Thoracic aorta (tissue), 2 donors: ENCODE measurements at regions not wholly inside any gene's neighbourhood (a gene's known extent, or its start where the extent isn't known, plus 50 kb on each side); places are given as distances from the start of the nearest gene placed in this dataset.

Source experiments
- ATAC-seq: fragments of 150-250 bp; one replicate; pipeline ENCODE4 v1.8.0; 2017; ENCODE audit warnings: low read depth; ENCODE audit not compliant: insufficient number of reproducible peaks, low FRiP score
- DNase-seq: peaks from one replicate; pipeline ENCODE4 v3.0.0-alpha.2; 2020; ENCODE audit warnings: low spot score
- H3K27ac ChIP-seq, 2 donors: fragments of 200-600 bp; sonication (generic); 1 replicate in 1 of 2; 2 replicates in 1 of 2; pipeline ENCODE4 v1.5.1; 2016; ENCODE audit warnings: mild to moderate bottlenecking in 2 of 2, moderate library complexity in 2 of 2
- H3K27me3 ChIP-seq: fragments of 200-600 bp; sonication (generic); replicated peaks from 2 replicates; pipeline ENCODE4 v1.6.0; 2016; ENCODE audit warnings: mild to moderate bottlenecking; ENCODE audit not compliant: insufficient read depth
- H3K36me3 ChIP-seq: fragments of 200-600 bp; sonication (generic); one replicate; pipeline ENCODE4 v1.5.1; 2016
- H3K4me1 ChIP-seq, 2 donors: fragments of 200-600 bp; sonication (generic); 1 replicate in 1 of 2; 2 replicates in 1 of 2; pipeline versions ENCODE4 v1.5.1 to v1.6.0; 2016; ENCODE audit warnings: low read depth in 2 of 2, mild to moderate bottlenecking in 1 of 2; ENCODE audit not compliant: control insufficient read depth in 1 of 2
- H3K4me3 ChIP-seq: fragments of 200-600 bp; sonication (generic); 2 replicates; pipeline ENCODE4 v1.5.1; 2016; ENCODE audit warnings: mild to moderate bottlenecking
- H3K9me3 ChIP-seq: fragments of 200-600 bp; sonication (generic); 2 replicates; pipeline ENCODE4 v1.5.1; 2016
- TF ChIP-seq, protein P1 (sequence below): fragments of 200-600 bp; sonication (generic); IDR thresholded peaks from one replicate; pipeline ENCODE4 v1.5.1; 2019; ENCODE audit warnings: antibody characterized with exemption

GRCh38 chr7:85775431-85775830 lies 588.6 kb upstream of the SEMA3D start:
- Histone ChIP-seq H3K27ac (no peak overlapping the region), H3K4me1 (no peaks in the 10 kb centered on the region), H3K4me3 (no peak overlapping the region), H3K36me3 (no peaks in the 10 kb centered on the region), H3K9me3 (no peaks in the 10 kb centered on the region), H3K27me3 (no peaks in the 10 kb centered on the region)
- no peak for ATAC-seq
- TF ChIP-seq, protein P1, sequence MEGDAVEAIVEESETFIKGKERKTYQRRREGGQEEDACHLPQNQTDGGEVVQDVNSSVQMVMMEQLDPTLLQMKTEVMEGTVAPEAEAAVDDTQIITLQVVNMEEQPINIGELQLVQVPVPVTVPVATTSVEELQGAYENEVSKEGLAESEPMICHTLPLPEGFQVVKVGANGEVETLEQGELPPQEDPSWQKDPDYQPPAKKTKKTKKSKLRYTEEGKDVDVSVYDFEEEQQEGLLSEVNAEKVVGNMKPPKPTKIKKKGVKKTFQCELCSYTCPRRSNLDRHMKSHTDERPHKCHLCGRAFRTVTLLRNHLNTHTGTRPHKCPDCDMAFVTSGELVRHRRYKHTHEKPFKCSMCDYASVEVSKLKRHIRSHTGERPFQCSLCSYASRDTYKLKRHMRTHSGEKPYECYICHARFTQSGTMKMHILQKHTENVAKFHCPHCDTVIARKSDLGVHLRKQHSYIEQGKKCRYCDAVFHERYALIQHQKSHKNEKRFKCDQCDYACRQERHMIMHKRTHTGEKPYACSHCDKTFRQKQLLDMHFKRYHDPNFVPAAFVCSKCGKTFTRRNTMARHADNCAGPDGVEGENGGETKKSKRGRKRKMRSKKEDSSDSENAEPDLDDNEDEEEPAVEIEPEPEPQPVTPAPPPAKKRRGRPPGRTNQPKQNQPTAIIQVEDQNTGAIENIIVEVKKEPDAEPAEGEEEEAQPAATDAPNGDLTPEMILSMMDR: no peak
- DNase-seq: no peak

DNA sequence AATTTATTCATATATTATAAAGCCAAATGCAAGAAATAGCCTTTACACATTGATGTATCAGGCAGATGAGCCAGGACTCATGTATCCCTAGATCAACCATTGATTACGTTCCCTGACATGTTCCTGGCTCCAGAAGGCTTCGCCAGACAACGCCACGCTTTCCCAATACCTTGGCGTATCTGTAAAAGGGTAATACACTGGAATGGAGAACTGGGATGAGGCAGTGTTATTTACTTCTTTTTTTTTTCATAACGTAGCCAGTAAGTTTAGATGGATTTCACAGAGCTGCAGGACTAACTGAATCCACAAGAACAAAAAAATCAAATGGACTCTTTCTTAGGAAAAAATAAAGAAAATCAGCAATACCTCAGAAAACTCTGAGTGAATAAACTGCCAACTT lies 588.1 kb upstream of the SEMA3D start:
- Histone ChIP-seq H3K4me1 (no peaks in the 10 kb centered on the region), H3K36me3 (no peaks in the 10 kb centered on the region), H3K4me3 (no peak overlapping the region), H3K27me3 (no peaks in the 10 kb centered on the region), H3K9me3 (no peaks in the 10 kb centered on the region), H3K27ac (no peak overlapping the region)
- no peak for DNase-seq
- ATAC-seq: no peak
- TF ChIP-seq, protein P1: no peak

- TF ChIP-seq, protein P1: no peak
- no peak overlapping the region for H3K4me3 ChIP-seq
- no peaks in the 10 kb centered on the region for H3K9me3 ChIP-seq
- DNase-seq (no peak), ATAC-seq (no peak)
- H3K27me3 ChIP-seq: no peaks in the 10 kb centered on the region
- no peaks in the 10 kb centered on the region for H3K36me3 ChIP-seq
- H3K4me1 ChIP-seq: no peaks in the 10 kb centered on the region
- H3K27ac ChIP-seq: no peak overlapping the region
These were observed 586.4 kb upstream of the SEMA3D start for GRCh38 chr7:85773116-85773728.

GRCh38 chr7:85771516-85771915 lies 584.7 kb upstream of the SEMA3D start:
- no peak for ATAC-seq
- Histone ChIP-seq H3K27me3 (no peaks in the 10 kb centered on the region), H3K4me1 (no peaks in the 10 kb centered on the region), H3K4me3 (no peak overlapping the region), H3K27ac (no peak overlapping the region), H3K36me3 (no peaks in the 10 kb centered on the region), H3K9me3 (no peaks in the 10 kb centered on the region)
- no peak for DNase-seq
- TF ChIP-seq, protein P1: no peak

DNA sequence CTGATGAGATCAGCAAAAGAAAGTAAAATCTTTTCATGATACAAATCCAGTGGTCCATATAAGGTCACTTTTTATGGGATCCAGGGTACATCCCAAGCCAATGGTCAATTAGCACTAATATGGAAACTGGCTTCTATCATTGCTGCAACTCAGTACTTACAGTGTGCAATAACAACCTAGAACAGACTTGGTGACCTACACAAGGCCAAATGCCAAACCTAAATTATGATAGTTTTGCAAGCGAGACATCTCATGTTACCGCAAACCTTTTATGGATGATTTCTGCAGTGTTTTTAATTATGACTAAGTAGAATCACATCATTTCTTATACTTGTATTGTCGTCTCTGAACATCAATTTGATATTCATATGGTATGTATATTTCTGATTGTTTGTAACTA lies 583.5 kb upstream of the SEMA3D start:
- H3K27me3 ChIP-seq: no peaks in the 10 kb centered on the region
- TF ChIP-seq, protein P1: no peak
- no peak for ATAC-seq

More for the DNA sequence above, 583.5 kb upstream of the SEMA3D start:
- H3K9me3 ChIP-seq: no peaks in the 10 kb centered on the region
- no peaks in the 10 kb centered on the region for H3K36me3 ChIP-seq
- no peak for DNase-seq
- no peak overlapping the region for H3K27ac ChIP-seq
- no peaks in the 10 kb centered on the region for H3K4me1 ChIP-seq
- no peak overlapping the region for H3K4me3 ChIP-seq
